HG03457 (cell line): ENCODE measurements at regions not wholly inside any gene's neighbourhood (a gene's known extent, or its start where the extent isn't known, plus 50 kb on each side); places are given as distances from the start of the nearest gene placed in this dataset.
"Not testable (repeated sequence)": the region's sequence is repeated elsewhere in the genome, so short reads cannot be mapped to it uniquely, and the experiment has no call there.

Experiments used
- ATAC-seq: cut with Tn5 transposase; IDR thresholded peaks from one replicate; pipeline ENCODE4 v1.9.1; 2021; ENCODE audit warnings: moderate number of reproducible peaks; ENCODE audit not compliant: unreplicated experiment

DNA sequence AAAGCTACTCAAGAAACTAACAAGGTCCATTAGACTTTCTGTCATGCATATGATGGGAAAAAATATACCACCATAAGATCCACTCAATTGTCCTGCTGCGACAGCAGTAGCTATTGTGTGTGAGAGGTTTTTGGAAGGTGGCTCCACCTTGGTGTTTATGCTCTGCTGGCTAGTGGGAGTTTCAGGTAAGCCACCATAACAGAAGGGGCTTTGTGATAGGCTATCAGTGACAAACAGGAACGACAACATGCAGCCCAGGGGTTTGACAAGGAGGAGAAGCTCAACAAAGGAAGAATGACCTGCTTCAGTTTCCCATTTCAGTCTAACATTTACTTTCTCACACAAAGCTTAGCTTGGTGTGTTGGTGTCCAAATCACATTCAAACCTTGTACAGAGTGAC, 182.6 kb downstream of the ATOH1 start:
- no peak for ATAC-seq

DNA sequence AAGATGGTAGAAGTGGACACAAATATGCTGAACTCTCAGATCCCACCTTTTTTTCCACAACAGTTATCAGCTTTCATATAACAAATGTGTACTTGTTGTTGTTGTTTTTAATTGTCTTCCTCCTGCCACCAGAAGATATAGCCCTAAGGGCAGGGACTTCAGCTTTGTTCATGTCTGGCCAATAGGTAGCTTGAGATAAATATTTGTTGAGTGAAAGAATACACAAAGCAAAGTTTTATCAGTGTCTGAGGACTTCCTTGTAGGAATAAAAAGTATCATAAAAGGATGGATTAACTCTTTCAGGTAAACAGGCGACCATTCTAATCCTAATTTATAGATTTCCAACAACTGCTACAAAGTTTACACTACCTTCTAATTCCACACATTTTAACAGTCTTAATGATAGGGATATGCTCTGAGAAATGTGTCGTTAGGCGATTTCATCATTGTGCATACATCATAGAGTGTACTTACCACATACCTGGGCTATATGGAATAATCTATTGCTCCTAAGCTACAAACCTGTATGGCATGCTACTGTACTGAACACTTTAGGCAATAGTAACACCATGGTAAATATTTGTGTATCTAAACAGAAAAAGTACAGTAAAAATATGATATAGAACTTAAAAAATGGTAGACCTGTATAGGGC, 186.1 kb downstream of the ATOH1 start:
- no peak for ATAC-seq

DNA sequence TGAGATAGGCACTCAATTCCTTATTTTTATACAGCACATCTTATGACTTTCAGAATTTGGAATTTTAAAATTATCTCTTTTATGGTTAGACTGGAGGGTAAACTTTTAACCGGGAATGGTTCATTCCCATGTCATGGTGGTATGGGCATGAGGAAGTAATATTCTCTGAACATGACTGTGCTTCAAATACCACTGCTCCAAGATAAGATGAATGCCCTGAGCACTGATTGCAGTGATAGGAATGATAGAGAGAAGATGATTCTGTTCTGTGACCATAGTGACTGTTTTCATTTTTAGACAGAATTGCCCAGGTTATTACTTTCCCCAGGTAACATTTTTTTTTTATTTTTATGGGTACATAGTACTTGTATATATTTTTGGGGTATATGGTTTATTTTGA, 187.4 kb downstream of the ATOH1 start:
- no peak for ATAC-seq

- ATAC-seq, result no peak
Observed at GRCh38 chr4:94032754-94033153, 174.9 kb upstream of the SMARCAD1 start.

DNA sequence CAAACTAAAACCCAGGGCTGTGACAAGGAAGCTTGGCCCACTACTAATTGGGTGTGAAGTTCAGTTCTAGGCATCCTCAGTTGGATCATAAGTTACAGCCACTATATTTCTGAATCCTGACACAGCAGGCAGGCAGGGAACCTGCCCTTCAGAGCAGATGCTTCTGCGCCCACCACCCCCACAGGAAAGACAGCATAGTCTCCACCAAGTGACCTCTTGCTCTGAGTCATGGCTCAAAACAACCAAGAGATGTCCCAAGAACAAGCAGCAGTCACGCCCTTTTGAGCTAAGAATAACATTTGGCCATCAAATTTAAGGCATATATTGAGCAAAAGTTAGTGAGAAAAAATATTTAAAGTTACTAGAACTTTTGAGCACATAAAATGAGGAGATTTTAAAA, 170.7 kb upstream of the SMARCAD1 start:
- no peak for ATAC-seq

- no peak for ATAC-seq
Observed at GRCh38 chr4:94038195-94038594, 169.5 kb upstream of the SMARCAD1 start.

DNA sequence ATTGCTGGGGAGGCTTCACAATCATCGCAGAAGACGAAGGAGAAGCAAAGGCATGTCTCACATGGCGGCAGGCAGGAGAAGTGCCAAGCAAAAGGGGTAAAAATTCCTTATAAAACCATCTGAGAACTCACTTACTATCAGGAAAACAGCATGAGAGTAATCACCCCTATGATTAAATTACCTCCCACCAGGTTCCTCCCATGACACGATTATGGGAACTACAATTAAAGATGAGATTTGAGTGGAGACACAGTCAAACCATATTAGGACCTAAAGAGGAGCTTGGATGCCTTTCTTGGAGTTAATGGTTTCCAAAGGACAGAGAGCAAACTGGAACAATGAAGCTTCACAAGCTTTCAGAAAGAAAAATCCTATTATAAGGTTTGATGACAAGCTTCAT, 168.4 kb upstream of the SMARCAD1 start:
- no peak for ATAC-seq

DNA sequence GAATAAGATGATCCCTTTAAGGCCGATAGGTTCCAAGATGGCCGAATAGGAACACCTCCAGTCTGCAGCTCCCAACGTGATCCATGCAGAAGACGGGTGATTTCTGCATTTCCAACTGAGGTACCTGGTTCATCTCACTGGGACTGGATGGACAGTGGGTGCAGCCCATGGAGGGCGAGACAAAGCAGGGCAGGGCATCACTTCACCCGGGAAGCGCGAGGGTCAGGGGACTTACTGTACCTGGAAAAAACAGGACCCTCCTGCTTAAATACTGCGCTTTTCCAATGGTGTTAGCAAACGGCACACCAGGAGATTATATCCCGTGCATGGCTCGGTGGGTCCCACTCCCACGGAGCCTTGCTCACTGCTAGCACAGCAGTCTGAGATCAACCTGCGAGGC, 163.2 kb upstream of the SMARCAD1 start:
- not testable (repeated sequence) for ATAC-seq

DNA sequence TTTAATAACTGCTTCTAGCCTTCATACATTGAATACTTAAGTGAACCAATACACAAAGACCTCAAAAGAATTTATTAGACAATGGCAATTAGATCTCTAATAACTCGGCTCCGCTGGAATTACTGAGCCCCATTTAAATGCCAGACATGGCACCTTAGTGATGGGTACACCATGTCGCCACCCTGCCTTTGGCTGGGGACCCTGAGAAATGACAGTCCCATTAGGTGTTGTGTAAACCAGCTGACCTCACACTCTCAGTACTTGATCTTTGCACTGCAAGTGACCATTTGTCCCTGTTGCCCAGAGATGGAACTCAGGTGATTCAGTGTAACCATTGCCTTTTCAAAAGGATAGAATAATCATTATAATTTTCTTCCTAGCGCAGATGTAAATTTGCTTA, 144.6 kb upstream of the SMARCAD1 start:
- no peak for ATAC-seq

GRCh38 chr4:94068753-94069719, 138.6 kb upstream of the SMARCAD1 start:
- no peak for ATAC-seq

GRCh38 chr4:94076498-94076897, 131.2 kb upstream of the SMARCAD1 start:
- no peak for ATAC-seq

GRCh38 chr4:94084155-94084554, 123.5 kb upstream of the SMARCAD1 start:
- no peak for ATAC-seq

- ATAC-seq, result not testable (repeated sequence)
Observed at GRCh38 chr4:94099141-94099540, 108.5 kb upstream of the SMARCAD1 start.

GRCh38 chr4:94112644-94113043, 95.0 kb upstream of the SMARCAD1 start:
- no peak for ATAC-seq

- no peak for ATAC-seq
Observed at GRCh38 chr4:94115687-94116086, 92.0 kb upstream of the SMARCAD1 start.

- ATAC-seq, result no peak
Observed at GRCh38 chr4:94116842-94117241, 90.8 kb upstream of the SMARCAD1 start.

GRCh38 chr4:94126669-94127068, 81.0 kb upstream of the SMARCAD1 start:
- ATAC-seq, result no peak

GRCh38 chr4:94127707-94128328, 79.8 kb upstream of the SMARCAD1 start:
- ATAC-seq, result no peak

DNA sequence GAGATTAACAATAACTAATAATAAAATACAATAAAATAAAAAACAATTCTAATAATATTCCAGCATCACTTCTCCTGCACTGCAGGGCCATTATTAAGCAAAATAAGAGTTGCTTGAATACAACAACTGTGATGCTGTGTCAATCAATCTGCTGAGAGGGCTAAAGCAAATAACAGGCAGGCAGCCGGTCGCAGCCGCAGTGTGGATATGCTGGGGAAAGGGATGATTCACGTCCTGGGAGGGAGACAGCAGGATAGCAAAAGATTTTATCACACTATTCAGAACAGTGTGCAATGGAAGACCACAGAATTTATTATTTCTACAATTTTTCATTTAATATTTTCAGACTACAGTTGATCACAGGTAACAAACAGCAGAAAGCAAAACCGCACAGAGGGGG, 76.5 kb upstream of the SMARCAD1 start:
- no peak for ATAC-seq

DNA sequence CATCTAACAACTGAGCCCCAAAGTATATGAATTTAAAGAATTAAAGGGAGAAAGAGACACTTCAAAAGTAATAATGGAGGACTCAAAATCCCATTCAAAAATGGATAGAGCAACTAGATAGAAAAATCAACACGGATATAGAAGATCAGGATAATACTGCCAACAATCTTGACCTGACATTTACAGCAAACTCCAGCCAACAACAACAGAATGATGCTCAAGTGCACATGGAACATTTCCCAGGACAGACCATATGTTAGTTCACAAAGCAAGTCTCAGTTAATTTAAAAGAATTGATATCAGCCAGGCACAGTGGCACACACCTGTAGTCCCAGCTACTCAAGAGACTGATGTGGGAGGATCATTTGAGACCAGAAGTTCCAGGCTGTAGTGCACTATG, 72.0 kb upstream of the SMARCAD1 start:
- ATAC-seq, result no peak

DNA sequence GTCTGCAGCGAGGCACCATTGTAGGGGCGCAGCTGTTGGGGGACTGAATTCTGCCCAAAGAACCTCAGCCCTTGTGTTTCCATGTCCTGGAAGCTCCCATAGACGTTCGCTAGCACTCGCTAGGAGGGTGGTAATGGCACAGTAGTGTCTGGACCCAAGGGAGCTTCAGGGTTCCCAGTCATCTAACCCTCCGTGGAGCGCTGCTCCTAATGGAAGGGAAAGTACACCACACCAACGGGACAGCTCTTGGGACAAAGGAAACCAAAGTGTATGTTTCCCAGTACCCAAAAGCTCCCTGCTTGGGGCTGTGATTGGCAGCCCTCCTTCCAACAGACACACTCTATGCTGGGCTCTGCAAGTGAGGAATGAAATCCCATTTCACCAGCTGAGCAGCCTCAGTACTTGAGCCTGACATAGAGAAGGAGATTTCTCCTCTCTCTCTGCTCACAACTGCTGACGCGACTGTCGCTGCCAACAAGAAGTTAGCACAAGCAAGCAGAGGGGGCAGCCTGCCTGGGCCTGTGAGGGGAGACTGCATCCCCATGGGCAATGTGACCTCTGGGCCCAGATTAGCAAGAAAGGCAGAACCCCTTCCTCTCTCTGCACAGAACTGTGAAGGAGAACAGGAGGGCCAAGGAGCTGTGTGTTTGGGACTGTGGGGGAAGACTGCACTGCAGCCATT, 67.6 kb upstream of the SMARCAD1 start:
- no peak for ATAC-seq
